ENCODE measurements at regions not wholly inside any gene's neighbourhood (a gene's known extent, or its start where the extent isn't known, plus 50 kb on each side); places are given as distances from the start of the nearest gene placed in this dataset.

DNA sequence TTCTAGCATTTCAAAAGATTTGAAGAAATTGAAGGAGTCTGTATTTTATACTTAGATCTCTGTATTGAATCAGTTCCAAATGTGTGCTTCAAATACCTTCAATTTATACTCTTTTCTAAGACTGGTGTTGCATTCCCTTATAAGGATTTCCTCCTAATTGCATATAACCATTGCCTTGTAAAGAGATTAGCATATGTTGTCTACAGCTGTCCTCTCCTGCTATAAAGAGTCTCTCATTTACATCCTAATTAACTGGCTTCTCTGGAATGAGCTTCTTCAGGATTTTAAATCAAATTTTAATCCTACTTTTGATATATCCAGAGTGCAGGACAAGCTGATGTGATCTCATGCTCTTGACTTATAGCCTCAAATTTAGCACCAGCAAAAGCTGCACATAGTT, 957.3 kb downstream of the XPNPEP1 start:
- Histone ChIP-seq H3K36me3 (ENCODE audit: insufficient read depth, low read length) (no peaks in the 10 kb centered on the region), H3K27ac (ENCODE audit: low read depth, low read length, poor library complexity, severe bottlenecking) (no peak overlapping the region), H3K4me3 (ENCODE audit: low read depth, low read length, poor library complexity, severe bottlenecking) (no peak overlapping the region), H3K79me2 (ENCODE audit: insufficient read depth, low read depth, low read length) (no peaks in the 10 kb centered on the region), H3K4me2 (ENCODE audit: low read length) (no peak overlapping the region), H4K20me1 (ENCODE audit: insufficient read depth, low read length) (no peaks in the 10 kb centered on the region), H3K9me2 (ENCODE audit: insufficient read depth, low read length) (no peaks in the 10 kb centered on the region), H3K4me1 (ENCODE audit: insufficient read depth, low read length, poor library complexity, severe bottlenecking) (no peaks in the 10 kb centered on the region), H2AFZ (ENCODE audit: low read length) (no peak overlapping the region), H3K9me3 (ENCODE audit: low read length) (no peaks in the 10 kb centered on the region)
- CTCF ChIA-PET (ENCODE audit: unreplicated experiment), result no interaction called here
- intact Hi-C loops (cut with micrococcal nuclease; ENCODE audit: unreplicated experiment), result no loop called here
- no peak for DNase-seq (ENCODE audit: low spot score)
- TF ChIP-seq, protein P1, sequence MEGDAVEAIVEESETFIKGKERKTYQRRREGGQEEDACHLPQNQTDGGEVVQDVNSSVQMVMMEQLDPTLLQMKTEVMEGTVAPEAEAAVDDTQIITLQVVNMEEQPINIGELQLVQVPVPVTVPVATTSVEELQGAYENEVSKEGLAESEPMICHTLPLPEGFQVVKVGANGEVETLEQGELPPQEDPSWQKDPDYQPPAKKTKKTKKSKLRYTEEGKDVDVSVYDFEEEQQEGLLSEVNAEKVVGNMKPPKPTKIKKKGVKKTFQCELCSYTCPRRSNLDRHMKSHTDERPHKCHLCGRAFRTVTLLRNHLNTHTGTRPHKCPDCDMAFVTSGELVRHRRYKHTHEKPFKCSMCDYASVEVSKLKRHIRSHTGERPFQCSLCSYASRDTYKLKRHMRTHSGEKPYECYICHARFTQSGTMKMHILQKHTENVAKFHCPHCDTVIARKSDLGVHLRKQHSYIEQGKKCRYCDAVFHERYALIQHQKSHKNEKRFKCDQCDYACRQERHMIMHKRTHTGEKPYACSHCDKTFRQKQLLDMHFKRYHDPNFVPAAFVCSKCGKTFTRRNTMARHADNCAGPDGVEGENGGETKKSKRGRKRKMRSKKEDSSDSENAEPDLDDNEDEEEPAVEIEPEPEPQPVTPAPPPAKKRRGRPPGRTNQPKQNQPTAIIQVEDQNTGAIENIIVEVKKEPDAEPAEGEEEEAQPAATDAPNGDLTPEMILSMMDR (conservative IDR thresholded peaks at IDR 0.05; ENCODE audit: low read length), result no peak
- BruUV-seq (replicated peaks), result no TSS peak
- POLR2A ChIA-PET, result interaction anchor here (1.1 kb wide), 1 partner anchor 9 kb away, joined by 4 read pairs; no protein-coding TSS in a partner anchor

DNA sequence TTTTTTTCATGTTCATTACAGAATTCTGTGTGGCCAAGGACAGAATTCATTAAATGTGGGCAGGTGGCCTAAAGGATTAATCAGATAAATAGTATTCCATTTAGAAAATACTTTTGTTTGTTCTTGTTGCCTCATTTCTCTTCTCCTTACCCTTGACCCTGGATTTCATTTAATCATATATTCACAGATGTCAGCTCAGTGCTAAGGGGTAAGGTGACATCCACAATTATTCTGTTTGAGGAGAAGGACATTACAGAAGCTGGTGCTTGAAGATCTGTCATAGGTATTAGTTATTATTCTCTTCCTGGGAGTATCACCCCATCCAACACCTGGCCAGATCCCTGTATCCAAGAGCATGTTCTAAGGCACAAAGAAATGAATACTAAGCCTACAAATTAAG, 961.1 kb downstream of the XPNPEP1 start:
- no peaks in the 10 kb centered on the region for H3K79me2 ChIP-seq (ENCODE audit: insufficient read depth, low read depth, low read length)
- H3K4me3 ChIP-seq (ENCODE audit: low read depth, low read length, poor library complexity, severe bottlenecking), result no peak overlapping the region
- H3K9me3 ChIP-seq (ENCODE audit: low read length), result no peaks in the 10 kb centered on the region
- H3K27ac ChIP-seq (ENCODE audit: low read depth, low read length, poor library complexity, severe bottlenecking), result no peak overlapping the region
- TF ChIP-seq, protein P1 (conservative IDR thresholded peaks at IDR 0.05; ENCODE audit: low read length), result no peak
- no peak for TF ChIP-seq EZH2phosphoT487 (IDR thresholded peaks at IDR 0.05; ENCODE audit: borderline replicate concordance, low read depth, low read length)
- no peak overlapping the region for H3K4me2 ChIP-seq (ENCODE audit: low read length)
- H4K20me1 ChIP-seq (ENCODE audit: insufficient read depth, low read length), result no peaks in the 10 kb centered on the region
- no TSS peak for BruUV-seq (replicated peaks)
- no peak for DNase-seq (ENCODE audit: low spot score)
- ChIA-PET CTCF (ENCODE audit: unreplicated experiment) (no interaction called here), POLR2A (no interaction called here)
- no peaks in the 10 kb centered on the region for H3K9me2 ChIP-seq (ENCODE audit: insufficient read depth, low read length)
- no peaks in the 10 kb centered on the region for H3K36me3 ChIP-seq (ENCODE audit: insufficient read depth, low read length)
- no peak overlapping the region for H2AFZ ChIP-seq (ENCODE audit: low read length)
- intact Hi-C loops (cut with micrococcal nuclease; ENCODE audit: unreplicated experiment), result no loop called here
- H3K4me1 ChIP-seq (ENCODE audit: insufficient read depth, low read length, poor library complexity, severe bottlenecking), result no peaks in the 10 kb centered on the region

DNA sequence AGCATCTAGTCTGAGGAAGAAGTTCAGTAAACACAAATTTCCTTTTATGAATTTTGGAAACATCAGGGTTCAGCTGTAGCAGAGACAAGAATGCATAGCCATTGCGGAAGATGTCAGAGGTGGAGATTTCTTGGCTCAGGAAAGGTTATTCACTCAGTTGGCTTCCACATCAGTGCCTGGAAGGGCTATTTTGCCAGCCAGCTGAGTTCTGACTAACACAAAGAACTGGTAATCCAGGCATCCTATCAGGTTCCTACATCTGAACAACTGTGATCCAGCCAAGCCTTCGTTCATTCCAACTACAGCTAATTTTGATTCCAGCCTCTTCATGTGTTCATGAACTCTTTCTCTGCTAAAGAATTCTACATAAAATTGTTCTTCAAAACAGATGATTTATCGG, 965.6 kb downstream of the XPNPEP1 start:
- H3K4me3 ChIP-seq (ENCODE audit: low read depth, low read length, poor library complexity, severe bottlenecking), result no peak overlapping the region
- H3K9me2 ChIP-seq (ENCODE audit: insufficient read depth, low read length), result no peaks in the 10 kb centered on the region
- CTCF ChIA-PET (ENCODE audit: unreplicated experiment), result no interaction called here
- H2AFZ ChIP-seq (ENCODE audit: low read length), result no peak overlapping the region
- no TSS peak for BruUV-seq (replicated peaks)
- no peaks in the 10 kb centered on the region for H3K79me2 ChIP-seq (ENCODE audit: insufficient read depth, low read depth, low read length)
- H3K36me3 ChIP-seq (ENCODE audit: insufficient read depth, low read length), result no peaks in the 10 kb centered on the region
- POLR2A ChIA-PET, result interaction anchor here (0.7 kb wide), 1 partner anchor 747 kb away, joined by 3 read pairs; no protein-coding TSS in a partner anchor
- H3K9me3 ChIP-seq (ENCODE audit: low read length), result no peaks in the 10 kb centered on the region
- H3K27ac ChIP-seq (ENCODE audit: low read depth, low read length, poor library complexity, severe bottlenecking), result no peak overlapping the region
- H4K20me1 ChIP-seq (ENCODE audit: insufficient read depth, low read length), result no peaks in the 10 kb centered on the region
- no peak for DNase-seq (ENCODE audit: low spot score)
- H3K4me2 ChIP-seq (ENCODE audit: low read length), result no peak overlapping the region
- intact Hi-C loops (cut with micrococcal nuclease; ENCODE audit: unreplicated experiment), result no loop called here
- no peaks in the 10 kb centered on the region for H3K4me1 ChIP-seq (ENCODE audit: insufficient read depth, low read length, poor library complexity, severe bottlenecking)
- TF ChIP-seq, protein P1 (conservative IDR thresholded peaks at IDR 0.05; ENCODE audit: low read length), result no peak
- no peak for TF ChIP-seq EZH2phosphoT487 (IDR thresholded peaks at IDR 0.05; ENCODE audit: borderline replicate concordance, low read depth, low read length)

Measured in OCI-LY7 (cell line).